ENCODE measurements at regions not wholly inside any gene's neighbourhood (a gene's known extent, or its start where the extent isn't known, plus 50 kb on each side); places are given as distances from the start of the nearest gene placed in this dataset.

- no peak for DNase-seq (ENCODE audit: low read depth in 2 of 2)
These were observed 796.0 kb upstream of the CHD1 start for GRCh38 chr5:99724732-99725290.

GRCh38 chr5:99721506-99721905 lies 792.7 kb upstream of the CHD1 start:
- no peak for DNase-seq (ENCODE audit: low read depth in 2 of 2)

- DNase-seq (ENCODE audit: low read depth in 2 of 2), result no peak
These were observed 787.1 kb upstream of the CHD1 start for GRCh38 chr5:99715921-99716320.

GRCh38 chr5:99706160-99706559 lies 777.4 kb upstream of the CHD1 start:
- DNase-seq (ENCODE audit: low read depth in 2 of 2), result no peak

- DNase-seq (ENCODE audit: low read depth in 2 of 2), result no peak
These were observed 773.8 kb upstream of the CHD1 start for GRCh38 chr5:99702565-99702964.

GRCh38 chr5:99694884-99695283 lies 766.1 kb upstream of the CHD1 start:
- no peak for DNase-seq (ENCODE audit: low read depth in 2 of 2)

- no peak for DNase-seq (ENCODE audit: low read depth in 2 of 2)
These were observed 757.7 kb upstream of the CHD1 start for GRCh38 chr5:99686538-99686937.

- no peak for DNase-seq (ENCODE audit: low read depth in 2 of 2)
These were observed 747.2 kb upstream of the CHD1 start for GRCh38 chr5:99675974-99676373.

GRCh38 chr5:99674101-99674500 lies 745.3 kb upstream of the CHD1 start:
- no peak for DNase-seq (ENCODE audit: low read depth in 2 of 2)

GRCh38 chr5:99664972-99665371 lies 736.2 kb upstream of the CHD1 start:
- no peak for DNase-seq (ENCODE audit: low read depth in 2 of 2)

GRCh38 chr5:99651298-99651697 lies 722.5 kb upstream of the CHD1 start:
- no peak for DNase-seq (ENCODE audit: low read depth in 2 of 2)

GRCh38 chr5:99646011-99646647 lies 717.3 kb upstream of the CHD1 start:
- DNase-seq (ENCODE audit: low read depth in 2 of 2), result no peak

GRCh38 chr5:99644822-99645221 lies 716.0 kb upstream of the CHD1 start:
- DNase-seq (ENCODE audit: low read depth in 2 of 2), result no peak

GRCh38 chr5:99640646-99641045 lies 711.8 kb upstream of the CHD1 start:
- no peak for DNase-seq (ENCODE audit: low read depth in 2 of 2)

- DNase-seq (ENCODE audit: low read depth in 2 of 2), result no peak
These were observed 711.1 kb upstream of the CHD1 start for GRCh38 chr5:99639905-99640304.

- DNase-seq (ENCODE audit: low read depth in 2 of 2), result no peak
These were observed 707.9 kb upstream of the CHD1 start for GRCh38 chr5:99636663-99637062.

GRCh38 chr5:99621772-99622681 lies 693.2 kb upstream of the CHD1 start:
- no peak for DNase-seq (ENCODE audit: low read depth in 2 of 2)

GRCh38 chr5:99617335-99617734 lies 688.5 kb upstream of the CHD1 start:
- no peak for DNase-seq (ENCODE audit: low read depth in 2 of 2)

- no peak for DNase-seq (ENCODE audit: low read depth in 2 of 2)
These were observed 686.1 kb upstream of the CHD1 start for GRCh38 chr5:99614888-99615287.

GRCh38 chr5:99607124-99607523 lies 678.3 kb upstream of the CHD1 start:
- DNase-seq (ENCODE audit: low read depth in 2 of 2), result no peak

GRCh38 chr5:99605904-99606303 lies 677.1 kb upstream of the CHD1 start:
- no peak for DNase-seq (ENCODE audit: low read depth in 2 of 2)

- DNase-seq (ENCODE audit: low read depth in 2 of 2), result no peak
These were observed 672.1 kb upstream of the CHD1 start for GRCh38 chr5:99600952-99601351.

GRCh38 chr5:99590806-99591205 lies 662.0 kb upstream of the CHD1 start:
- no peak for DNase-seq (ENCODE audit: low read depth in 2 of 2)

Measured in stimulated activated CD8-positive, alpha-beta memory T cell treated with anti-CD3 and anti-CD28 coated beads, Interleukin-15, amount 100 ng/mL, for 4 hours (primary cell).